K562 (cell line): ENCODE measurements at regions not wholly inside any gene's neighbourhood (a gene's known extent, or its start where the extent isn't known, plus 50 kb on each side); places are given as distances from the start of the nearest gene placed in this dataset.

Experiments used
- ARNT ChIP-seq, 2 experiments: fragments of 450-650 bp; IDR thresholded peaks; 2 replicates each; pipeline ENCODE4 v1.6.1; 2016; ENCODE audit warnings: mild to moderate bottlenecking in 1 of 2
- CREB1 ChIP-seq, 2 experiments: sonication (generic) in 1 of 2; formaldehyde crosslinking in 1 of 2; IDR thresholded peaks; 2 replicates each; pipeline versions ENCODE4 v1.6.1 to v1.8.0; 2012 to 2022; ENCODE audit warnings: inconsistent platforms in 1 of 2, mild to moderate bottlenecking in 1 of 2, missing genetic modification reagents in 1 of 2, moderate library complexity in 1 of 2
- CTCF ChIP-seq, 3 experiments: IDR thresholded peaks in 2 of 3; conservative IDR thresholded peaks in 1 of 3; 2 replicates each; pipeline ENCODE4 v1.5.1; 2011 to 2012; ENCODE audit warnings: low read length in 3 of 3, mild to moderate bottlenecking in 3 of 3, control low read depth in 2 of 3, improper control_type of control experiment in 1 of 3, inconsistent platforms in 1 of 3, low read depth in 1 of 3, mixed read lengths in 1 of 3, moderate library complexity in 1 of 3; ENCODE audit not compliant: insufficient read depth in 2 of 3
- NR1H2 ChIP-seq: sonication (generic); formaldehyde crosslinking; IDR thresholded peaks from 2 replicates; pipeline ENCODE4 v1.4.0; 2020; ENCODE audit warnings: mild to moderate bottlenecking, missing genetic modification reagents
- TCF7L2 ChIP-seq: fragments of 150-350 bp; IDR thresholded peaks from 2 replicates; pipeline ENCODE4 v1.6.1; 2016; ENCODE audit warnings: low read depth, mild to moderate bottlenecking, low read length, moderate library complexity

GRCh38 chr7:46387646-46388045, 466.6 kb upstream of the IGFBP3 start:
- TF ChIP-seq CREB1 (IDR thresholded peaks at IDR 0.05) (no peak), CREB1 (CRISPR knock-in tag; IDR thresholded peaks at IDR 0.05) (no peak), NR1H2 (CRISPR knock-in tag) (no peak), ARNT (IDR thresholded peaks at IDR 0.05) (no peak), CTCF (IDR thresholded peaks at IDR 0.05 in 2 of 3, conservative IDR thresholded peaks at IDR 0.05 in 1 of 3; ENCODE audit: insufficient read depth in 2 of 3, low read depth in 1 of 3, low read length in 3 of 3) (no peak), TCF7L2 (no peak)
